GM12878 (cell line): ENCODE measurements at regions not wholly inside any gene's neighbourhood (a gene's known extent, or its start where the extent isn't known, plus 50 kb on each side); places are given as distances from the start of the nearest gene placed in this dataset.

Source experiments
- ATAC-seq: fragments of 200-7000 bp; cut with Tn5 transposase; 3 replicates; pipeline ENCODE4 v1.9.1; 2020; ENCODE audit warnings: mild to moderate bottlenecking, moderate library complexity
- BruUV-seq: library from RNA; stranded (reverse); fragments of 400-500 nt; replicated peaks from 2 replicates; lab custom pipeline; 2021; lab: Mats Ljungman, UMichigan
- CTCF ChIA-PET: fragments of 300-600 bp; sonication (Branson Sonifier 250); formaldehyde crosslinking; extraction: SDS; loops from one replicate; lab custom pipeline; 2021; ENCODE audit warnings: inconsistent platforms; lab: Yijun Ruan, JAX
- POLR2A ChIA-PET: fragments of 350-600 bp; formaldehyde crosslinking; extraction: SDS; loops from one replicate; lab custom pipeline; 2021; ENCODE audit warnings: inconsistent platforms; lab: Charles Lee
- RAD21 ChIA-PET: fragments of 300-600 bp; sonication (Branson Sonifier 250); formaldehyde crosslinking; loops from one replicate; lab custom pipeline; 2023; ENCODE audit warnings: antibody characterized with exemption; ENCODE audit not compliant: unreplicated experiment; lab: Charles Lee
- SMC1A ChIA-PET: fragments of 300-600 bp; sonication (Branson Sonifier 250); formaldehyde crosslinking; loops from one replicate; lab custom pipeline; 2023; ENCODE audit not compliant: unreplicated experiment, uncharacterized antibody; lab: Charles Lee
- DNase-seq: peaks from one replicate; pipeline ENCODE4 v3.0.0-alpha.2; 2011; ENCODE audit warnings: low read depth, low spot score
- FAIRE-seq: peaks from 3 replicates; lab custom pipeline; 2011; peaks lifted over from hg19 to GRCh38; lab: Jason Lieb, UNC
- H2AFZ ChIP-seq: 2 replicates; pipeline ENCODE4 v1.6.0; 2011; ENCODE audit warnings: low read depth, low read length, control low read depth; ENCODE audit not compliant: control insufficient read depth
- H3K27ac ChIP-seq: 2 replicates; pipeline ENCODE4 v1.5.1; 2011; ENCODE audit warnings: control low read depth; ENCODE audit not compliant: control insufficient read depth, insufficient read depth
- H3K27me3 ChIP-seq, 2 experiments: replicated peaks in 1 of 2; 2 replicates each; pipeline versions ENCODE4 v1.6.0 to v1.6.1; 2011; ENCODE audit warnings: low read length in 1 of 2; ENCODE audit not compliant: control insufficient read depth in 2 of 2, insufficient read depth in 2 of 2
- H3K36me3 ChIP-seq, 2 experiments: 2 replicates each; pipeline ENCODE4 v1.5.1; 2011; ENCODE audit warnings: low read length in 1 of 2; ENCODE audit not compliant: control insufficient read depth in 2 of 2, insufficient read depth in 2 of 2
- H3K4me1 ChIP-seq: 2 replicates; pipeline ENCODE4 v1.6.1; 2011; ENCODE audit warnings: mild to moderate bottlenecking, low read length, moderate library complexity, mixed read lengths; ENCODE audit not compliant: control insufficient read depth, insufficient read depth
- H3K4me2 ChIP-seq: 2 replicates; pipeline ENCODE4 v1.6.0; 2011; ENCODE audit warnings: control low read depth; ENCODE audit not compliant: control insufficient read depth, insufficient read depth
- H3K4me3 ChIP-seq: fragments of 200-600 bp; sonication (generic); 2 replicates; pipeline ENCODE4 v1.5.1; 2016
- H3K79me2 ChIP-seq: 2 replicates; pipeline ENCODE4 v1.6.0; 2011; ENCODE audit warnings: low read length; ENCODE audit not compliant: control insufficient read depth, insufficient read depth
- H3K9ac ChIP-seq: 2 replicates; pipeline ENCODE4 v1.8.0; 2011; ENCODE audit warnings: low read length, control low read depth, mixed read lengths; ENCODE audit not compliant: control insufficient read depth, insufficient read depth
- H3K9me3 ChIP-seq: replicated peaks from 3 replicates; pipeline ENCODE4 v1.5.1; 2011; ENCODE audit warnings: mild to moderate bottlenecking, low read length; ENCODE audit not compliant: control insufficient read depth, insufficient read depth
- H4K20me1 ChIP-seq: 2 replicates; pipeline ENCODE4 v1.6.0; 2011; ENCODE audit not compliant: control insufficient read depth, insufficient read depth
- BHLHE40 ChIP-seq, 2 experiments: fragments of 450-650 bp in 1 of 2; IDR thresholded peaks; 2 replicates each; pipeline ENCODE4 v1.6.1; 2011 to 2017; ENCODE audit warnings: low read depth in 2 of 2, borderline replicate concordance in 1 of 2, improper control_type of control experiment in 1 of 2, low read length in 1 of 2, mild to moderate bottlenecking in 1 of 2
- GATAD2B ChIP-seq: fragments of 450-650 bp; conservative IDR thresholded peaks from 2 replicates; pipeline ENCODE4 v1.6.1; 2017; ENCODE audit warnings: low read depth, mild to moderate bottlenecking, moderate library complexity
- IKZF2 ChIP-seq, 2 experiments: fragments of 450-650 bp; IDR thresholded peaks; 2 replicates each; pipeline ENCODE4 v1.6.1; 2017; ENCODE audit warnings: mild to moderate bottlenecking in 2 of 2, moderate library complexity in 2 of 2
- IRF5 ChIP-seq: fragments of 450-650 bp; IDR thresholded peaks from 2 replicates; pipeline ENCODE4 v1.6.1; 2017; ENCODE audit warnings: borderline replicate concordance
- KAT2A ChIP-seq: conservative IDR thresholded peaks from 2 replicates; pipeline ENCODE4 v1.6.1; 2011; ENCODE audit warnings: low read depth, low read length; ENCODE audit not compliant: control insufficient read depth
- PKNOX1 ChIP-seq: fragments of 450-650 bp; IDR thresholded peaks from 2 replicates; pipeline ENCODE4 v1.6.1; 2016; ENCODE audit warnings: mild to moderate bottlenecking
- RBBP5 ChIP-seq: fragments of 200-600 bp; sonication (generic); conservative IDR thresholded peaks from 2 replicates; pipeline ENCODE4 v1.6.1; 2016
- RFX5 ChIP-seq: IDR thresholded peaks from 2 replicates; pipeline ENCODE4 v1.6.1; 2011; ENCODE audit warnings: low read depth, low read length, improper control_type of control experiment
- SMARCA5 ChIP-seq: fragments of 450-650 bp; IDR thresholded peaks from 2 replicates; pipeline ENCODE4 v1.6.1; 2017; ENCODE audit warnings: mild to moderate bottlenecking
- SMC3 ChIP-seq: IDR thresholded peaks from 2 replicates; pipeline ENCODE4 v1.6.1; 2011; ENCODE audit warnings: low read length, improper control_type of control experiment, borderline replicate concordance
- SRF ChIP-seq, 2 experiments: IDR thresholded peaks; 2 replicates each; pipeline ENCODE4 v1.6.1; 2011; ENCODE audit warnings: low read depth in 2 of 2, low read length in 2 of 2, mild to moderate bottlenecking in 1 of 2, moderate library complexity in 1 of 2
- WGBS: methylation state at CpG from one replicate; pipeline ENCODE4 v1.1.6; 2016; ENCODE audit warnings: low lambda C conversion rate; ENCODE audit not compliant: insufficient replicate concordance, insufficient coverage; ENCODE audit errors: missing lambda C conversion rate; 5-methylcytosine and 5-hydroxymethylcytosine counted together
- in situ Hi-C: fragments of 300-500 bp; cut with MboI; formaldehyde crosslinking; loops from 9 replicates; pipeline ENCODE4 v1.14.3; 2018; ENCODE audit warnings: mixed read lengths
- intact Hi-C: fragments of 100-400 bp; cut with micrococcal nuclease; formaldehyde crosslinking; loops from one replicate; pipeline ENCODE4 v1.14.2; 2022; ENCODE audit not compliant: unreplicated experiment

DNA sequence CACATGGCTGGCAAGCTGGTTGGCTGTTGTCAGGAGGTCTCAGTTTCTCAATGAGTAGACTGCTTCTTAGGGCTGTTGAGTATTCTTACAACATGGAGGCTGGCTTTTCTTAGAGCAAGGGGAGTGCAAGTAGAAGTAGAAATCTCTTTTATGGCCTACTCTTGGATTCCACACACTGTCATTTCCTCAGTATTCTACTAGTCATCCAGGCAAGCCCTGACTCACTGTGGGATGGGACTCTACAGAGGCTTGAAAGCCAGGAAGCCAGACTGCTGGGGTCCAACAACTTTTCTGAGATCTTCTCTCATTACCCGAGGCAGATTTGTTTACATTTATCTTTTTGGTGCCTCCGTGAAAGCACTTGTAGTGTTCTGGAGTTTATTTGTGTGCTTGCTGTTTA is 196.2 kb upstream of the APP start (continued):
- TF ChIP-seq RBBP5 (no peak), KAT2A (no peak), IRF5 (no peak)

DNA sequence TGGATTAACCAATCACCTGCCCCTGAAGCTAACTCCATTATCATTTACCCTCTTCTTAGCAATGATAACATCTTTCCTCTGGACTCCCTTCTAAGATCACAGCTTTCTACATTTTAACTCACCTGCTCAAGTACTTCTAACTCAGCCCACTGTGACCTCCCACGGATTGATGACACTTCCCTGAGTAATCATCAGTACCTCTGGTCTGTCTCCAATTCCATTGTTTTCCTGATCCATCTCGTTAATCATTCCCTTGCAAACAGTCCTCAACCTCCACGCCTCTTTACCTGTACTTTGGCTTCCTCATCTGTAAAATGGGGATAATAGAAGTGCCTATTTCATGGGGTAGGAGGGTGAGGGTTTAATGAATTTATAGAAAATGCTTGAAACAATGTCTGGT is 195.3 kb upstream of the APP start:
- no peak overlapping the region for H3K4me2 ChIP-seq
- CTCF ChIA-PET = no interaction called here

More for the DNA sequence above, 195.3 kb upstream of the APP start:
- H3K27ac ChIP-seq = no peak overlapping the region
- BruUV-seq = no TSS peak
- FAIRE-seq (no peak), ATAC-seq (no peak), DNase-seq (no peak)
- no peak overlapping the region for H2AFZ ChIP-seq
- WGBS = 1% methylated on average over 3 of the region's 3 CpGs
- no peaks in the 10 kb centered on the region for H3K4me1 ChIP-seq
- no peaks in the 10 kb centered on the region for H4K20me1 ChIP-seq
- intact Hi-C loops = no loop called here
- TF ChIP-seq RFX5 (no peak), IKZF2 (IDR thresholded peaks at IDR 0.05) (no peak), SRF (IDR thresholded peaks at IDR 0.05; ENCODE audit: low read depth in 2 of 2, low read length in 2 of 2) (no peak), SMARCA5 (no peak), PKNOX1 (no peak), GATAD2B (no peak), SMC3 (no peak), BHLHE40 (IDR thresholded peaks at IDR 0.05; ENCODE audit: borderline replicate concordance in 1 of 2, low read depth in 2 of 2, low read length in 1 of 2) (no peak)
- H3K9ac ChIP-seq = no peak overlapping the region
- in situ Hi-C loops = no loop called here
- no peaks in the 10 kb centered on the region for H3K36me3 ChIP-seq
- POLR2A ChIA-PET = no interaction called here
- no peak overlapping the region for H3K4me3 ChIP-seq
- no peaks in the 10 kb centered on the region for H3K27me3 ChIP-seq
- SMC1A ChIA-PET = no interaction called here
- RAD21 ChIA-PET = no interaction called here
- no peaks in the 10 kb centered on the region for H3K9me3 ChIP-seq
- no peaks in the 10 kb centered on the region for H3K79me2 ChIP-seq
